GM12801 (cell line): ENCODE measurements at regions not wholly inside any gene's neighbourhood (a gene's known extent, or its start where the extent isn't known, plus 50 kb on each side); places are given as distances from the start of the nearest gene placed in this dataset.

Experiments used
- TF ChIP-seq, protein P1 (sequence below): IDR thresholded peaks from one replicate; pipeline ENCODE4 v1.5.1; 2011; ENCODE audit warnings: control low read depth; ENCODE audit not compliant: insufficient read length; ENCODE audit errors: extremely low read depth

DNA sequence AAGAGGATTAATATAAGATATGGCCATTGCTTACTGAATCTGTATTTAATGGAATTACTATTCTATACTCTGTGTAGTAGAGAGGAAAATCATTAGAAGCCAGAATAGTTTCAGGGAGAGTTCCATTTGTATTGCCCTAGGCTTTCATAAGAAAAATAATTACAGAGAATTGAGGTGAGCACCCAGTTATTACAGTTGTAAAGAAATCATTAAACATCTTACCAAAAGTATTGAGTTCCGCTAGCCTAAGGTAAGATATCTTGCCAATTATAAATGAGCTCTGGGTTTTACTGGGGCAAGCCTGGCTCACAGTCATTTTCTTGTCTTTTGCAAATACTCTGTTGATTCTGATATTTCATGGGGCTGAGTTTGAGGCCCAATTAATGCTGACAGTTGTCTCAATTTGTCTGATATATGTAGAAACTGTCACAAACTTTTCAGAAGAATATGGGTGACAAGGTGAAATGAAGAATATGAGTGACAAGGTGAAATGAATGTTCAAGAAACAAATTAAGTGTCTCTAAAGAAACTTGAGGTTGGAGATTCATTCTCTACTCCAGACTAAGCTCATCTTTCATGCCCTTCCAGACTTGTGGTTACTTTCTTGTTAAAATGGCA, 127.8 kb downstream of the PTGER3 start:
- TF ChIP-seq, protein P1, sequence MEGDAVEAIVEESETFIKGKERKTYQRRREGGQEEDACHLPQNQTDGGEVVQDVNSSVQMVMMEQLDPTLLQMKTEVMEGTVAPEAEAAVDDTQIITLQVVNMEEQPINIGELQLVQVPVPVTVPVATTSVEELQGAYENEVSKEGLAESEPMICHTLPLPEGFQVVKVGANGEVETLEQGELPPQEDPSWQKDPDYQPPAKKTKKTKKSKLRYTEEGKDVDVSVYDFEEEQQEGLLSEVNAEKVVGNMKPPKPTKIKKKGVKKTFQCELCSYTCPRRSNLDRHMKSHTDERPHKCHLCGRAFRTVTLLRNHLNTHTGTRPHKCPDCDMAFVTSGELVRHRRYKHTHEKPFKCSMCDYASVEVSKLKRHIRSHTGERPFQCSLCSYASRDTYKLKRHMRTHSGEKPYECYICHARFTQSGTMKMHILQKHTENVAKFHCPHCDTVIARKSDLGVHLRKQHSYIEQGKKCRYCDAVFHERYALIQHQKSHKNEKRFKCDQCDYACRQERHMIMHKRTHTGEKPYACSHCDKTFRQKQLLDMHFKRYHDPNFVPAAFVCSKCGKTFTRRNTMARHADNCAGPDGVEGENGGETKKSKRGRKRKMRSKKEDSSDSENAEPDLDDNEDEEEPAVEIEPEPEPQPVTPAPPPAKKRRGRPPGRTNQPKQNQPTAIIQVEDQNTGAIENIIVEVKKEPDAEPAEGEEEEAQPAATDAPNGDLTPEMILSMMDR = no peak
